Loucy (cell line): ENCODE measurements at regions not wholly inside any gene's neighbourhood (a gene's known extent, or its start where the extent isn't known, plus 50 kb on each side); places are given as distances from the start of the nearest gene placed in this dataset.

ENCODE experiments used
- H2AFZ ChIP-seq: fragments of 200-600 bp; sonication (generic); 2 replicates; pipeline ENCODE4 v1.6.0; 2016; ENCODE audit warnings: antibody characterized with exemption, mild to moderate bottlenecking, low read length, moderate library complexity
- H3F3A ChIP-seq: fragments of 200-600 bp; 2 replicates; pipeline ENCODE4 v1.6.0; 2016; ENCODE audit warnings: antibody characterized with exemption, low read depth, mild to moderate bottlenecking
- H3K27me3 ChIP-seq: fragments of 200-600 bp; sonication (generic); 2 replicates; pipeline ENCODE4 v1.6.1; 2014; ENCODE audit warnings: low read length, mild to moderate bottlenecking; ENCODE audit not compliant: insufficient read depth, poor library complexity, severe bottlenecking
- H3K36me3 ChIP-seq: fragments of 200-600 bp; sonication (generic); 2 replicates; pipeline ENCODE4 v1.6.1; 2016; ENCODE audit warnings: low read length; ENCODE audit not compliant: insufficient read depth
- H3K4me1 ChIP-seq: fragments of 200-600 bp; sonication (generic); 2 replicates; pipeline ENCODE4 v1.5.1; 2014; ENCODE audit warnings: low read length, mild to moderate bottlenecking; ENCODE audit not compliant: insufficient read depth, poor library complexity, severe bottlenecking
- H3K4me2 ChIP-seq: fragments of 200-600 bp; sonication (generic); 2 replicates; pipeline ENCODE4 v1.6.0; 2014; ENCODE audit warnings: antibody characterized with exemption, low read length, low read depth, mild to moderate bottlenecking; ENCODE audit not compliant: poor library complexity, severe bottlenecking
- H3K4me3 ChIP-seq: fragments of 200-600 bp; sonication (generic); 2 replicates; pipeline ENCODE4 v1.5.1; 2014; ENCODE audit warnings: low read length, mild to moderate bottlenecking, mixed read lengths; ENCODE audit not compliant: poor library complexity, severe bottlenecking
- H3K79me2 ChIP-seq: fragments of 200-600 bp; sonication (generic); 2 replicates; pipeline ENCODE4 v1.6.1; 2014; ENCODE audit warnings: low read length; ENCODE audit not compliant: insufficient read depth
- H3K9ac ChIP-seq: fragments of 200-600 bp; sonication (generic); 2 replicates; pipeline ENCODE4 v1.6.0; 2014; ENCODE audit warnings: mild to moderate bottlenecking, low read depth, low read length, moderate library complexity; ENCODE audit not compliant: poor library complexity, severe bottlenecking
- H3K9me2 ChIP-seq: fragments of 200-600 bp; sonication (generic); replicated peaks from 2 replicates; pipeline ENCODE4 v1.6.1; 2016; ENCODE audit warnings: low read depth, low read length, mixed read lengths
- H3K9me3 ChIP-seq: fragments of 200-600 bp; sonication (generic); 2 replicates; pipeline ENCODE4 v1.6.1; 2014; ENCODE audit warnings: mild to moderate bottlenecking, antibody characterized with exemption, low read length, low read depth; ENCODE audit not compliant: insufficient read depth
- H4K20me1 ChIP-seq: fragments of 200-600 bp; sonication (generic); 2 replicates; pipeline ENCODE4 v1.6.0; 2014; ENCODE audit warnings: antibody characterized with exemption, low read length, mild to moderate bottlenecking; ENCODE audit not compliant: insufficient read depth, poor library complexity, severe bottlenecking
- CTCF ChIP-seq: fragments of 200-600 bp; sonication (generic); conservative IDR thresholded peaks from 2 replicates; pipeline ENCODE4 v1.5.1; 2014; ENCODE audit warnings: mild to moderate bottlenecking, antibody characterized with exemption, low read length
- EZH2phosphoT487 ChIP-seq: fragments of 200-600 bp; IDR thresholded peaks from 2 replicates; pipeline ENCODE4 v1.6.1; 2018; ENCODE audit warnings: antibody characterized with exemption, mild to moderate bottlenecking, moderate library complexity, borderline replicate concordance

DNA sequence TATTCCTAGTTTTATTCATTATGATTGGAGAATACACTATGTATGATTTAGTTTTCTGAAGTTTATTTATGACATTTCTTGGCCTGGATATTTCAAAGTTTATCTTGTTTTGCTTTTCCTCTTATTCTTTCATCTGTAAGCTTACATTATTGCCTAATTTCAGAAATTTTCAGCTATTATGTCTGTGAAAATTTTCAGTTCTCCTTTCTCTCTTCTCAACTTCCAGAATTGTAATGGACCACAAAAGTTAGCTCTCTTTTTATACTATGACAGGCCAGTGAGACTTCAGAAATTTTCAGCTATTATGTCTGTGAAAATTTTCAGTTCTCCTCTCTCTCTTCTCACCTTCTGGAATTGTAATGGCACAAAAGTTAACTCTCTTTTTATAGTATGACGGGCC lies 97.2 kb upstream of the SCN7A start:
- no peak for TF ChIP-seq CTCF
- no peak for TF ChIP-seq EZH2phosphoT487
- no peak overlapping the region for H3K9ac ChIP-seq
- H3K27me3 ChIP-seq, result no peaks in the 10 kb centered on the region
- H3K9me2 ChIP-seq, result no peaks in the 10 kb centered on the region
- no peaks in the 10 kb centered on the region for H3K4me1 ChIP-seq
- no peaks in the 10 kb centered on the region for H4K20me1 ChIP-seq
- H3K4me2 ChIP-seq, result no peak overlapping the region
- no peaks in the 10 kb centered on the region for H3K79me2 ChIP-seq
- H2AFZ ChIP-seq, result no peak overlapping the region
- H3K36me3 ChIP-seq, result no peaks in the 10 kb centered on the region
- H3K4me3 ChIP-seq, result no peak overlapping the region
- no peaks in the 10 kb centered on the region for H3K9me3 ChIP-seq
- no peaks in the 10 kb centered on the region for H3F3A ChIP-seq

- Histone ChIP-seq H3K79me2 (no peaks in the 10 kb centered on the region), H3K27me3 (no peaks in the 10 kb centered on the region), H3K36me3 (no peaks in the 10 kb centered on the region), H3K9me2 (no peaks in the 10 kb centered on the region), H3K4me1 (peaks cover 10% of the 10 kb centered on the region), H3F3A (no peaks in the 10 kb centered on the region), H4K20me1 (no peaks in the 10 kb centered on the region), H3K4me3 (no peak overlapping the region), H2AFZ (no peak overlapping the region), H3K9ac (no peak overlapping the region), H3K4me2 (no peak overlapping the region), H3K9me3 (no peaks in the 10 kb centered on the region)
- no peak for TF ChIP-seq CTCF
- TF ChIP-seq EZH2phosphoT487, result no peak
Measured at GRCh38 chr2:166573391-166573790, 79.3 kb upstream of the SCN7A start.

GRCh38 chr2:166572937-166573336 lies 78.9 kb upstream of the SCN7A start:
- Histone ChIP-seq H4K20me1 (no peaks in the 10 kb centered on the region), H3K9me3 (no peaks in the 10 kb centered on the region), H3K79me2 (no peaks in the 10 kb centered on the region), H3K9me2 (no peaks in the 10 kb centered on the region), H3K4me2 (no peak overlapping the region), H3K27me3 (no peaks in the 10 kb centered on the region), H3K9ac (no peak overlapping the region), H2AFZ (no peak overlapping the region), H3K36me3 (no peaks in the 10 kb centered on the region), H3F3A (peaks cover 3% of the 10 kb centered on the region; the same call in 1 of the 2 replicates), H3K4me1 (peaks cover 14% of the 10 kb centered on the region), H3K4me3 (no peak overlapping the region)
- no peak for TF ChIP-seq CTCF
- no peak for TF ChIP-seq EZH2phosphoT487
